ENCODE measurements at regions not wholly inside any gene's neighbourhood (a gene's known extent, or its start where the extent isn't known, plus 50 kb on each side); places are given as distances from the start of the nearest gene placed in this dataset.

DNA sequence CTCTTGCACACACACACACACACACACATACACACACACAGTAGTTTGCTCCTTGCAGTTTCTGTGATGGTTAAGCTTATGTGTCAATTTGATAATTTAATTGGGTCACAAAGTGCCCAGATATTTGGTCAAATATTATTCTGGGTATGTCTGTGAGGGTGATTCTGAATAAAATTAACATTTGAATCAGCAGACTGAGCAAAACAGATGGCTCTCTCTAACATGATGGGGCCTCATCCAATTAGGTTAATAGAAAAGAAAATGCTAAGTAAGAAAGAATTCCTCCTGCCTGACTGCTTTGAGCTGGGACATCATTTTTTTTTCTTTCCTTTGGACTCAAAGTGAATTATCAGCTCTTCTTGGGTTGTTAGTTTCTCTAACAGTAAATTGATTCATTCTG, 191.2 kb upstream of the INTU start:
- TF ChIP-seq, protein P1, sequence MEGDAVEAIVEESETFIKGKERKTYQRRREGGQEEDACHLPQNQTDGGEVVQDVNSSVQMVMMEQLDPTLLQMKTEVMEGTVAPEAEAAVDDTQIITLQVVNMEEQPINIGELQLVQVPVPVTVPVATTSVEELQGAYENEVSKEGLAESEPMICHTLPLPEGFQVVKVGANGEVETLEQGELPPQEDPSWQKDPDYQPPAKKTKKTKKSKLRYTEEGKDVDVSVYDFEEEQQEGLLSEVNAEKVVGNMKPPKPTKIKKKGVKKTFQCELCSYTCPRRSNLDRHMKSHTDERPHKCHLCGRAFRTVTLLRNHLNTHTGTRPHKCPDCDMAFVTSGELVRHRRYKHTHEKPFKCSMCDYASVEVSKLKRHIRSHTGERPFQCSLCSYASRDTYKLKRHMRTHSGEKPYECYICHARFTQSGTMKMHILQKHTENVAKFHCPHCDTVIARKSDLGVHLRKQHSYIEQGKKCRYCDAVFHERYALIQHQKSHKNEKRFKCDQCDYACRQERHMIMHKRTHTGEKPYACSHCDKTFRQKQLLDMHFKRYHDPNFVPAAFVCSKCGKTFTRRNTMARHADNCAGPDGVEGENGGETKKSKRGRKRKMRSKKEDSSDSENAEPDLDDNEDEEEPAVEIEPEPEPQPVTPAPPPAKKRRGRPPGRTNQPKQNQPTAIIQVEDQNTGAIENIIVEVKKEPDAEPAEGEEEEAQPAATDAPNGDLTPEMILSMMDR (IDR thresholded peaks at IDR 0.05): no peak
- no peak for TF ChIP-seq POLR2A (IDR thresholded peaks at IDR 0.05)

Measured in Peyer's patch (tissue), 4 donors.